ENCODE measurements at regions not wholly inside any gene's neighbourhood (a gene's known extent, or its start where the extent isn't known, plus 50 kb on each side); places are given as distances from the start of the nearest gene placed in this dataset.
"Not testable (repeated sequence)": the region's sequence is repeated elsewhere in the genome, so short reads cannot be mapped to it uniquely, and the experiment has no call there.

- DNase-seq (ENCODE audit: low read depth in 2 of 2), result not testable (repeated sequence)
Observed at GRCh38 chr10:2546894-2547293, 520.5 kb upstream of the PFKP start.

- DNase-seq (ENCODE audit: low read depth in 2 of 2), result no peak
Observed at GRCh38 chr10:2543974-2544373, 523.4 kb upstream of the PFKP start.

DNA sequence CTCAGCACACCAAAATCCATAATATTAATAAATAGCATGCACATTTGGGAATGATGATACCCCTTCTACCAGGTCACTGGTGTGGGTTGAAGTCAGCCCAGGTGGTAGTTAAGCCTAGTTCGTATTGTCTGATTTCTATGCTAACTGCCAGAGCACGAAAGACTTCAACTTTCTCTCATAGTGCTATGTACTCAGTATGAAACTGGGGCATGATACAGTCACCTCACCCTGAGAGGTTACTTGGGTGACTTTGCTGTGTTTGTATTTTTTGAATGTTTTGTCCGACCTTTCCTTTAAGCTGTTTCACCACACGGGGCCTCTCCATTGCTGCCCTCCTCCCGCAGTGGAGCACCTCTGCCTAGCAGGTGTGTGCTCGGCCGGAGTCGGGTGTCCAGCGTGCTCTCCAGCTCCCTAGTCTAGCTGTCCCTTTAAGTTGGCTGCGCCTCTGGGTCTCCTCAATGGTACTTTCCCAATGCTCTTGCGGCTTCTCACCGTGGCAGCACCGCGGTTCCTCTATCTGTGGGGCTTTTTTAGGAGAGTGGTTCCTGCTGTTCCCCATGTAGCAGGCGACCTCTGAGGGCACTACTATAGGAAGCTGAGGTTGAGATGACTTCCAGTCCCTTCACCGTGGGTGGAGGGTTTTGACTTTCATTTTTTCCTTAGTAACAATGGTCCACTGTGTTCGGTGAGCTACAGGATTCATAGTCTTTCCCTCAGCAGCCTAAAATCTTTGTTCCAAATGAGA is 524.0 kb upstream of the PFKP start:
- DNase-seq (ENCODE audit: low read depth in 2 of 2), result no peak

- DNase-seq (ENCODE audit: low read depth in 2 of 2), result no peak
Observed at GRCh38 chr10:2541176-2541575, 526.2 kb upstream of the PFKP start.

GRCh38 chr10:2529945-2530344 is 537.4 kb upstream of the PFKP start:
- DNase-seq (ENCODE audit: low read depth in 2 of 2), result no peak

DNA sequence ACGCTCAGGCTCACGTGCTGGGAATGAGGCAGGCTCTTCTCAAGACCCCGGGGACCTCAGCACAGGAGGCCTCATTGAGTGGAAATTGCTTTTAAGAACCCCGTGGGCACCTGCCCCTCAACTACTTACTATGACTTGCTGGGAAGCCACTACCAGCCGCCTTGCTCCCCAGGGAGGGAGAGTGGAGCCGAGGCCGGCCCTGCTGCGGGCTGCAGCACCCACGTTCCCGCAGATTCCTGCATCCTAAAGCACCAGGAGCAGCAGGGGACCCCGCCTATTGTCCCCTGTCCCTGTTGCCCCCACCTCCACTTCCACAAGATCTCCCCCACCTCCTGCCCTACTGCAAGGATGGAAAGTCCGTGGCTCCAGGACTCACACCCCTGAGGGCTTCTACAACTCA is 541.6 kb upstream of the PFKP start:
- DNase-seq (ENCODE audit: low read depth in 2 of 2), result no peak

DNA sequence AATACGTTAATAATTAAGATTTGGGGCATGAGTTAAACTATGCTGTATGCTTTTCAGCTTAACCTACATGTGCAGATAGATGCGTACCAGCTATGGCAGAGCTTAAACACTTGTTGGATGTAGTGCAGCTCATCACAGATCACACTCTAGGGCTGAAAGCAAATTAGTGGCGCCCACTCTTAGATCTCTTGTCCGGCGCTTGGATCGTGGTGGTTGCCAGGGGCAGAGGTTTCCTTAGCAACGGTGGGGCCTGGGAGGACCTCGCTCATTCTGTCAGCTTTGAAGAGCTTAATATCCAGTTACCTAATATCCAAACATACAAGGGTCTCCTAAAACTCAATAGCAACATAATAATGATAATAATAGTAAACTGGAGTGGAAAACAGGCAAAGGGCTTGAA is 548.2 kb upstream of the PFKP start:
- no peak for DNase-seq (ENCODE audit: low read depth in 2 of 2)

GRCh38 chr10:2509081-2509531 is 558.2 kb upstream of the PFKP start:
- DNase-seq (ENCODE audit: low read depth in 2 of 2), result no peak

GRCh38 chr10:2501366-2501940 is 565.9 kb upstream of the PFKP start:
- DNase-seq (ENCODE audit: low read depth in 2 of 2), result not testable (repeated sequence)

GRCh38 chr10:2494399-2494798 is 572.9 kb upstream of the PFKP start:
- no peak for DNase-seq (ENCODE audit: low read depth in 2 of 2)

DNA sequence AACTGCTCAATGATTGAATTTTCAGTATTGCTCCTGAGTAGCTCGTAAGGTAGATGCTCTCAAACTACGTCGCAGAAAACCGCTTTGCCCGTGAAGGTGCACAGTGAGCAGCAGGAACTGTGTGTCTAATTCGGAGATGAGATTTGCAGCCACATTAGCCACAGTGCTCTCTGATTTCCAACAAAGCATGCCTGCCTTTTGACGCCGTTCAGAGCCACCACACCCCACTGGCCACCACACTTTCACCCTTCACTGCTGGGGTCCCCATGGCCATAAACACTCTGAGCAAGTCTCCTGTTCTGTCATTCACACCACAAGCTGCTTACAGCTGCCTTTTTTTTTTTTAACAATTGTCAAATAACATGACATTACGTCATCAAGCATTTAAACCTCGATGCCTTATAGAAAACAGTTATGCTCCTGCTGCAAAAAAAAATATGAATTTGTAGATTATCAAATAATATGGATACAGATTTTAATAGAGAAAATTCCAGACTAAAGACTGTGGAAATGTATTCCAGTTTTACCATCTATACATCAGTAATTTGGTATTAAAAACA is 578.8 kb upstream of the PFKP start:
- no peak for DNase-seq (ENCODE audit: low read depth in 2 of 2)

DNA sequence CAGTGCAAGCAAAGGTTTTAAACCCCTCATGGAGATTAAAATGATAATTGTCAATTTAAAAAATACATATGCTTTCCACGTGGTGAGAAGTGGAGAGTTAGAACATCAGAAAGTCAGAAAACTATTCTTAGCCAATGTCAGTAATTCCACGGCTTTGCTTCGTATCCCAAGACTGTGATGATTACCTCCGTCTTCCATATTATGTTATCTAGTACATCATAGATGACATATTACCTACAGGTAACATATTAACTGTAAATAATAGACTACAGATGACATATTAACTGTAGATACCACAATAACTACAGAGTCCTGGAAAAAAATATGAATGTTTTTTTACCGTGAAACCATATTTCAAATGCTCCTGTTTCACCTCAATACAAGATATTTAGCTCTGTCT is 579.4 kb upstream of the PFKP start:
- DNase-seq (ENCODE audit: low read depth in 2 of 2), result no peak

GRCh38 chr10:2478656-2479055 is 588.7 kb upstream of the PFKP start:
- DNase-seq (ENCODE audit: low read depth in 2 of 2), result no peak

- DNase-seq (ENCODE audit: low read depth in 2 of 2), result no peak
Observed at GRCh38 chr10:2476812-2477553, 590.4 kb upstream of the PFKP start.

DNA sequence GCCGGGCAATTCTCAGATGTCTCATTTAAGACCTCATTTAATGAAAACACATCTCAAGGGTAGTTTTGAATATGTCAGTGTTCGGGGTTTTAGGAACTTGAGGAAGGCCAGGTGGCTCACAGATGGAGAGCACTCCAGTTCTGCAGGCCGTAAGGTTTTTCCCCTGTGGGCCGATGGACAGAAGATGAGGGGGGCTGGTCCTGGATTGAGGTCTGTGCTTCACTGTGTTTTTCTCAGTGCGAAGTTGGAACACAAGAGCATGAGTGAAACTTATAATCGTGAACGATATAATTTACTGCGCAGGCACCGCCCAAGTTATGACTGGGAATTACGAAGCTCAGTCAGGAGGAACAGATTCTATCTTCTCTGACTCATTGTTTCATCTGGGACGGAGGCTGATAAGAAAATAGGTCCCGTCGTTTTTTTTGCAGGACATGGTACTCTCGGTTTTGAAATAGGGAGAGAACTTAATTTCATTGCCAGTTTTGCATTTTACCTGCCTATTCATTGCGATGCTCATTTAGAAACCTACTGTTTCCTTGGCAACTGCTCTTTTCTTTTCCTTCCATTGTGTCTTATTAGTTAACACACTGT is 591.0 kb upstream of the PFKP start:
- no peak for DNase-seq (ENCODE audit: low read depth in 2 of 2)

- DNase-seq (ENCODE audit: low read depth in 2 of 2), result no peak
Observed at GRCh38 chr10:2475711-2476217, 591.6 kb upstream of the PFKP start.

- DNase-seq (ENCODE audit: low read depth in 2 of 2), result no peak
Observed at GRCh38 chr10:2471811-2472210, 595.5 kb upstream of the PFKP start.

- no peak for DNase-seq (ENCODE audit: low read depth in 2 of 2)
Observed at GRCh38 chr10:2469802-2470201, 597.5 kb upstream of the PFKP start.

DNA sequence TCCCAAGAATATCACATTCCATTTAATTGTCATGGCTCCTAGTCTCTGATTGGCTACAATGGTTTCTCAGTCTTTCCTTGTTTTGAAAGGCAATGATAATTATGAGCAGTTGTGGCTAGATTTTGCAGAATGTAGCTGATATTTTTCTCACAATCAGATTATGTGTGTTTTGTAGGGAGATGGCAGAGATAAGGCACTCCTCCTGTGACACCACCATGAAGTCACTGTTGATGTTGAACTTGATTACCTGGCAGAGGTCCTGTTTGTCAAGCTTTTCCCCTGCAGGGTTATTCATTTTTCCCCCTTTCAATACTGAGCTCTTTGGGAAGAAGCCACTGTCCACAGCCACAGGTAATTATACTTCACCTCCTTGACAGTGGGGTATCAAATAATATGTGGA is 602.9 kb upstream of the PFKP start:
- no peak for DNase-seq (ENCODE audit: low read depth in 2 of 2)

GRCh38 chr10:2463316-2463715 is 604.0 kb upstream of the PFKP start:
- DNase-seq (ENCODE audit: low read depth in 2 of 2), result no peak

DNA sequence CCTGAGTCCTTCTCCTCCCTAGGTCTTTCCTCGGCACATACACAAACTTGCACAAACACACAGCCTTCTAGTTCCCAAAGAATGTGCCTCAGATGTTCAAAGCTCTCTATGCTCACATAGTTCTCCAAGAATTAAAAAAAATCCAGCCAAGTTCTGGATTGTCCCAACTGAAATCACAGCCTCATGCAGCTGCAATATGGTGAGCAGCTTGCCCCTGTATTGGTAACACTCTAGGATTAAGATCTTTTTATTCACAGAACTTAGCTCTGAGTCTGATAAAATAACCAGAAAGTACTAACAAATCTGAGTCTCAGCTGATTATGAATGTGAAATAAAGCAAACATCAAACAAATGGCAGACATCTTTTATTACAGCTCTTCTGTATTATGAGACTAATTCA is 604.8 kb upstream of the PFKP start:
- no peak for DNase-seq (ENCODE audit: low read depth in 2 of 2)

GRCh38 chr10:2460812-2461211 is 606.5 kb upstream of the PFKP start:
- no peak for DNase-seq (ENCODE audit: low read depth in 2 of 2)

All from stimulated activated CD8-positive, alpha-beta memory T cell treated with anti-CD3 and anti-CD28 coated beads, Interleukin-2, amount 100 ng/mL, for 1 hour (primary cell).